ENCODE measurements at regions not wholly inside any gene's neighbourhood (a gene's known extent, or its start where the extent isn't known, plus 50 kb on each side); places are given as distances from the start of the nearest gene placed in this dataset.

DNA sequence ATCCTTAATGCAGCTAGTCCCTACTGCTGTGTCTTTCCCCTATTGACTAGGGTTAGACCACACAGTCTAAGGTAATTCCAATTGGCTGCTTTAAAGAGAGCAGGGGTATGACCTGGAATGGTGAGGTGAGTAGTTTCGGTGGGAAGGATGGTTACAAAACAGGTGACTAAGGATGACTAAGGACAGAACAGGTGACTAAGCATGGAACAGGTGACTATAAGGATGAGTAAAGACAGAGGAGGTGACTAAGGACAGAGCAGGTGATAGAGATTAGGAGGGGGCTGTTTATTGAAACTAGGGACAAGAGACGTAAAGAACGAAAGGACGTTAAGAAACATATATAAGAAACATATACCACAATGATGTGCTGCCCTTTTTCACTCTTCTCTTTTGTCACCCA is 145.1 kb upstream of the TMEM106B start:
- in situ Hi-C loops (cut with MboI; ENCODE audit: low sequenced_read_pairs) (loop anchor here (5.0 to 25.0 kb wide), 3 partner anchors 256 to 629 kb away; no protein-coding TSS in a partner anchor), dilution Hi-C loops (cut with HindIII; ENCODE audit: low sequenced_read_pairs, unreplicated experiment) (no loop called here), intact Hi-C loops (cut with micrococcal nuclease) (loop anchor here (2.0 to 5.0 kb wide), 5 partner anchors 146 to 431 kb away; partner anchors contain the start of genes THSD7A and TMEM106B)
- POLR2A ChIA-PET (ENCODE audit: unreplicated experiment): no interaction called here
- no peaks in the 10 kb centered on the region for H3K9me3 ChIP-seq (ENCODE audit: control insufficient read depth, insufficient read depth, low read length)
- no peak for DNase-seq
- no peaks in the 10 kb centered on the region for H4K20me1 ChIP-seq (ENCODE audit: insufficient read depth, low read length)
- CTCF ChIA-PET: no interaction called here
- TF ChIP-seq, protein P1, sequence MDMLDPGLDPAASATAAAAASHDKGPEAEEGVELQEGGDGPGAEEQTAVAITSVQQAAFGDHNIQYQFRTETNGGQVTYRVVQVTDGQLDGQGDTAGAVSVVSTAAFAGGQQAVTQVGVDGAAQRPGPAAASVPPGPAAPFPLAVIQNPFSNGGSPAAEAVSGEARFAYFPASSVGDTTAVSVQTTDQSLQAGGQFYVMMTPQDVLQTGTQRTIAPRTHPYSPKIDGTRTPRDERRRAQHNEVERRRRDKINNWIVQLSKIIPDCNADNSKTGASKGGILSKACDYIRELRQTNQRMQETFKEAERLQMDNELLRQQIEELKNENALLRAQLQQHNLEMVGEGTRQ (IDR thresholded peaks at IDR 0.05; ENCODE audit: low read depth, low read length): no peak
- no peak for TF ChIP-seq MAFK (IDR thresholded peaks at IDR 0.05; ENCODE audit: low read depth, low read length)
- TF ChIP-seq MXI1 (IDR thresholded peaks at IDR 0.05; ENCODE audit: borderline replicate concordance, low read depth, low read length): no peak
- no peak for TF ChIP-seq FOS (IDR thresholded peaks at IDR 0.05; ENCODE audit: low read depth, low read length)
- TF ChIP-seq CHD1 (IDR thresholded peaks at IDR 0.05; ENCODE audit: low read depth, low read length): no peak
- no peak for TF ChIP-seq POLR2A (IDR thresholded peaks at IDR 0.05; ENCODE audit: low read depth, low read length)
- TF ChIP-seq CTCF (conservative IDR thresholded peaks at IDR 0.05; ENCODE audit: low read depth, low read length): no peak
- no peak for TF ChIP-seq CEBPB (IDR thresholded peaks at IDR 0.05; ENCODE audit: low read depth, low read length)
- no peak for TF ChIP-seq BHLHE40 (IDR thresholded peaks at IDR 0.05; ENCODE audit: low read depth, low read length)
- TF ChIP-seq, protein P2, sequence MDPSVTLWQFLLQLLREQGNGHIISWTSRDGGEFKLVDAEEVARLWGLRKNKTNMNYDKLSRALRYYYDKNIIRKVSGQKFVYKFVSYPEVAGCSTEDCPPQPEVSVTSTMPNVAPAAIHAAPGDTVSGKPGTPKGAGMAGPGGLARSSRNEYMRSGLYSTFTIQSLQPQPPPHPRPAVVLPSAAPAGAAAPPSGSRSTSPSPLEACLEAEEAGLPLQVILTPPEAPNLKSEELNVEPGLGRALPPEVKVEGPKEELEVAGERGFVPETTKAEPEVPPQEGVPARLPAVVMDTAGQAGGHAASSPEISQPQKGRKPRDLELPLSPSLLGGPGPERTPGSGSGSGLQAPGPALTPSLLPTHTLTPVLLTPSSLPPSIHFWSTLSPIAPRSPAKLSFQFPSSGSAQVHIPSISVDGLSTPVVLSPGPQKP (IDR thresholded peaks at IDR 0.05; ENCODE audit: borderline replicate concordance, low read depth, low read length): no peak
- TF ChIP-seq RFX5 (IDR thresholded peaks at IDR 0.05; ENCODE audit: low read depth, low read length): no peak
- no peak for TF ChIP-seq MAZ (IDR thresholded peaks at IDR 0.05; ENCODE audit: borderline replicate concordance, low read depth, low read length)
- TF ChIP-seq RAD21 (IDR thresholded peaks at IDR 0.05; ENCODE audit: low read length): no peak
- TF ChIP-seq RCOR1 (IDR thresholded peaks at IDR 0.05; ENCODE audit: insufficient replicate concordance, low read length): no peak
- TF ChIP-seq SMC3 (IDR thresholded peaks at IDR 0.05; ENCODE audit: low read depth, low read length): no peak
- no peak for TF ChIP-seq NFE2L2 (IDR thresholded peaks at IDR 0.05; ENCODE audit: low read depth, low read length)
- H2AK5ac ChIP-seq (ENCODE audit: low read depth, low read length): no peak overlapping the region
- no peaks in the 10 kb centered on the region for H3K79me1 ChIP-seq (ENCODE audit: low read depth in 1 of 2, low read length in 2 of 2)
- H2BK20ac ChIP-seq (ENCODE audit: low read depth, low read length): no peak overlapping the region
- H3K4me3 ChIP-seq (ENCODE audit: insufficient read depth, low read depth, low read length): no peak overlapping the region
- no peak overlapping the region for H4K91ac ChIP-seq (ENCODE audit: insufficient read depth, low read depth, low read length)
- H2BK5ac ChIP-seq (ENCODE audit: low read depth, low read length, poor library complexity, severe bottlenecking): no peak overlapping the region
- H3K27me3 ChIP-seq (ENCODE audit: control insufficient read depth, insufficient read depth, low read length): no peaks in the 10 kb centered on the region
- no peak overlapping the region for H3K4me2 ChIP-seq (ENCODE audit: low read depth, low read length)
- H2AFZ ChIP-seq (replicated peaks; ENCODE audit: low read length, poor library complexity): no peak overlapping the region
- H3K36me3 ChIP-seq (ENCODE audit: control insufficient read depth, insufficient read depth, low read length): no peaks in the 10 kb centered on the region
- no peak overlapping the region for H2AK9ac ChIP-seq (replicated peaks; ENCODE audit: low read depth, low read length, poor library complexity)
- no peak overlapping the region for H3K14ac ChIP-seq (replicated peaks; ENCODE audit: low read depth, low read length)
- ATAC-seq (ENCODE audit: low read depth): no peak
- 89% methylated on average over 1 of the region's 4 CpGs; no CpG with 5 or more reads in 1 of the 2 experiments for WGBS, 2 experiments (ENCODE audit: extremely low coverage in 2 of 2, insufficient read length in 1 of 2)
- no peaks in the 10 kb centered on the region for H3K4me1 ChIP-seq (ENCODE audit: control insufficient read depth, insufficient read depth, low read length)
- H3K4ac ChIP-seq (ENCODE audit: low read depth, low read length): no peak overlapping the region
- no peak overlapping the region for H2BK120ac ChIP-seq (ENCODE audit: low read depth, low read length)
- H3K9ac ChIP-seq (ENCODE audit: low read depth, low read length): no peak overlapping the region
- H3K27ac ChIP-seq (ENCODE audit: insufficient read depth, low read length): no peak overlapping the region
- no peak overlapping the region for H3K18ac ChIP-seq (ENCODE audit: low read depth, low read length)
- no peak overlapping the region for H3K23ac ChIP-seq (ENCODE audit: low read depth, low read length)
- BruUV-seq (replicated peaks): no TSS peak
- H2BK15ac ChIP-seq (ENCODE audit: low read depth, low read length): no peak overlapping the region
- no peaks in the 10 kb centered on the region for H3K9me1 ChIP-seq (ENCODE audit: insufficient read depth, low read length)
- H4K5ac ChIP-seq (ENCODE audit: low read depth, low read length): no peak overlapping the region
- no peak overlapping the region for H4K8ac ChIP-seq (ENCODE audit: low read depth in 2 of 2, low read length in 2 of 2)
- H3K56ac ChIP-seq (ENCODE audit: extremely low read depth, insufficient read depth, low read length): no peak overlapping the region
